ENCODE measurements at regions not wholly inside any gene's neighbourhood (a gene's known extent, or its start where the extent isn't known, plus 50 kb on each side); places are given as distances from the start of the nearest gene placed in this dataset.

DNA sequence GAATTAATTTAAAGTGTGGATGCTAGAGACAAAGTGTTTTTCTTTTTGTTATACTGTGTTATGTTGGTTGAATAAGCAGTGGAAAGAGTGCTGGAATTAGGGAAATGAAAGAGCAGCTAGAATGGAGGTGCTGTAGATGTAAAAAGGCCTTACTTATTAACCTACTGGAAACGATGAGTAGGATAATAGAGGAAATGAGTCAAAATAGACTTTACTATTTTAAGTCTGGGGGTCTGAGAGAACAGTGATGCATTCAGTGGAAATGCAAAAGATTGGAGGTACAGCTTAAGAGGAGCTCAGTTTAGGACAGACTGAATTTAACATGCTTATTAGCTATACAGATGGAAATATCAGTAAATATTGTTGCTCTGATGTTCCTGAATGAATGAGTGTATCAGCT is 674.0 kb downstream of the OTOL1 start:
- H3K9me3 Mint-ChIP-seq, result no peaks in the 10 kb centered on the region
- H3K4me1 Mint-ChIP-seq (ENCODE audit: unreplicated experiment), result no peaks in the 10 kb centered on the region
- H3K27me3 Mint-ChIP-seq, result no peaks in the 10 kb centered on the region
- no peak overlapping the region for H3K4me3 Mint-ChIP-seq
- TF ChIP-seq, protein P1, sequence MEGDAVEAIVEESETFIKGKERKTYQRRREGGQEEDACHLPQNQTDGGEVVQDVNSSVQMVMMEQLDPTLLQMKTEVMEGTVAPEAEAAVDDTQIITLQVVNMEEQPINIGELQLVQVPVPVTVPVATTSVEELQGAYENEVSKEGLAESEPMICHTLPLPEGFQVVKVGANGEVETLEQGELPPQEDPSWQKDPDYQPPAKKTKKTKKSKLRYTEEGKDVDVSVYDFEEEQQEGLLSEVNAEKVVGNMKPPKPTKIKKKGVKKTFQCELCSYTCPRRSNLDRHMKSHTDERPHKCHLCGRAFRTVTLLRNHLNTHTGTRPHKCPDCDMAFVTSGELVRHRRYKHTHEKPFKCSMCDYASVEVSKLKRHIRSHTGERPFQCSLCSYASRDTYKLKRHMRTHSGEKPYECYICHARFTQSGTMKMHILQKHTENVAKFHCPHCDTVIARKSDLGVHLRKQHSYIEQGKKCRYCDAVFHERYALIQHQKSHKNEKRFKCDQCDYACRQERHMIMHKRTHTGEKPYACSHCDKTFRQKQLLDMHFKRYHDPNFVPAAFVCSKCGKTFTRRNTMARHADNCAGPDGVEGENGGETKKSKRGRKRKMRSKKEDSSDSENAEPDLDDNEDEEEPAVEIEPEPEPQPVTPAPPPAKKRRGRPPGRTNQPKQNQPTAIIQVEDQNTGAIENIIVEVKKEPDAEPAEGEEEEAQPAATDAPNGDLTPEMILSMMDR (conservative IDR thresholded peaks at IDR 0.05), result no peak
- H3K36me3 Mint-ChIP-seq, result no peaks in the 10 kb centered on the region
- H3K27ac Mint-ChIP-seq, result no peak overlapping the region
- DNase-seq (ENCODE audit: extremely low spot score, unreplicated experiment), result no peak

DNA sequence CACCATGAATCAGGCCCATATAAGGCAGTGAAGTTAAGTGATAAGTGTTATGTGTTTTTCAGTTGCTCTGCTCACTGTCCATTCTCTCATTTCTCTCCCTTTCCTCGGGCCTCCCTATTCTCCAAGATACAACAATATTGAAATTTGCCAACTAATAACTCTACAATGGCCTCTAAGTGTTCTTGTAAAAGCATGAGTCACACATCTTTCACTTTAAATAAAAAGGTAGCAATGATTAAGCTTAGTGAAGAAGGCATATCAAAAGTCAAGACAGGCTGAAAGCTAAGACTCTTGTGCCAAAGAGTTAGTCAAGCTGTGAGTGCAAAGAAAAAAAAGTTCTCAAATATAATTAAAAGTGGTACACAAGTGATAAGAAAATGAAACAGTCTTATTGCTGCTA is 675.4 kb downstream of the OTOL1 start:
- no peaks in the 10 kb centered on the region for H3K36me3 Mint-ChIP-seq
- no peak for DNase-seq (ENCODE audit: extremely low spot score, unreplicated experiment)
- H3K9me3 Mint-ChIP-seq, result no peaks in the 10 kb centered on the region
- no peaks in the 10 kb centered on the region for H3K27me3 Mint-ChIP-seq
- TF ChIP-seq, protein P1 (conservative IDR thresholded peaks at IDR 0.05), result no peak
- H3K4me3 Mint-ChIP-seq, result no peak overlapping the region
- peaks cover 5% of the 10 kb centered on the region for H3K4me1 Mint-ChIP-seq (ENCODE audit: unreplicated experiment)
- H3K27ac Mint-ChIP-seq, result no peak overlapping the region

DNA sequence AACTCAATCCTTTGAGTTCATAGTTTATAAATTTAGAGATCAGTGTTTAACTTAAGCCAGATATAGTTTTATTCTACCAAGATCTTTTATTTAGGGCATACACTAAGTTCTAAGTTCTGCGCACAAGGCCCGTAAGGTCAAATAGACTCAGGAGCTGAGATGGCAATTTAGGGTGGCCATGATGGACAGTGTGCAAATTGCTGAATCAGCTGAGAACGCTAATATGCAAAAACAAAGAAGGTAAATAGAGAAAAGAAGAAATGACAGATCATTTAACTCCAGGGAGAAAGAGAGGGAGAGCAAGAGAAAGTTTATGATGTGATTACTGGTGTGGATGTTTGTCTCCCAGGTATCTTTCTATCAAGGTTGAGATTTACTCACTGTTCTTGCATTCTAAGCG is 678.5 kb downstream of the OTOL1 start:
- Mint-ChIP-seq H3K27me3 (no peaks in the 10 kb centered on the region), H3K9me3 (no peaks in the 10 kb centered on the region), H3K4me3 (no peak overlapping the region), H3K36me3 (no peaks in the 10 kb centered on the region), H3K27ac (no peak overlapping the region), H3K4me1 (ENCODE audit: unreplicated experiment) (peaks cover 5% of the 10 kb centered on the region)
- DNase-seq (ENCODE audit: extremely low spot score, unreplicated experiment), result no peak
- TF ChIP-seq, protein P1 (conservative IDR thresholded peaks at IDR 0.05), result no peak

DNA sequence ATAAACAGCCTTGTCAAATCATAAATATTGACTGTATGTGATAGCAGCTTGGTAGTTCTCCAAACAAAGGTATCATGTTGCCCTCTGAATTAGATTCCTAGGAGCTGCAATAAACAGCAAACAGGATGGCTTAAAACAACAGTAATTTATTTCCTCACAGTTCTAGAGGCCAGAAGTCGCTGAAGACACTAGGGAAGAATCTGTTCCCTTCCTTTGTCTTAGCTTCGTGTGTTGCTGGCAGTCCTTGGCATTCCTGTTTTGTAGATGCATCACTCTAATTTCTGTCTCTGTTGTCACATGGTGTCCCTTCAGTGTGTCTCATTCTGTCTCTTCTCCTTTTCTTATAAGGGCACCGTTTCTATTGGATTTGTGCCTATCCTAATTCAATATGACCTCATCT is 679.3 kb downstream of the OTOL1 start:
- Mint-ChIP-seq H3K9me3 (no peaks in the 10 kb centered on the region), H3K27ac (no peak overlapping the region), H3K4me3 (no peak overlapping the region), H3K36me3 (no peaks in the 10 kb centered on the region), H3K4me1 (ENCODE audit: unreplicated experiment) (peaks cover 5% of the 10 kb centered on the region), H3K27me3 (no peaks in the 10 kb centered on the region)
- TF ChIP-seq, protein P1 (conservative IDR thresholded peaks at IDR 0.05), result no peak
- no peak for DNase-seq (ENCODE audit: extremely low spot score, unreplicated experiment)

DNA sequence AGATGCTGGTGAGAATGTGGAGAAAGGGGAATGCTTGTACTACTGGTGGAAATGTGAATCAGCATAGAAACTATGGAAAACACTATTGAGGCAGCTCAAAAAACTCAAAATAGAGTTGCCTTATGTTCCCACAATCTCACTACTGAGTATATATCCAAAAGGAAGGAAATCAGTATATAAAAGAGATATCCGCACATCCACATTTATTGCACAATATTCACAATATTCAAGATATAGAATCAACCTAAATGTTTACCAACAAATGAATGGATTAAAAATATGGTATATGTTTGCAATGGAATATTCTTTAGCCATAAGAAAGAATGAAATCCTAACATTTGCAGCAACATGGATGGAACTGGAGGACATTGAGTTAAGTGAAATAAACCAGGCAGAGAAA is 686.8 kb downstream of the OTOL1 start:
- Mint-ChIP-seq H3K36me3 (no peaks in the 10 kb centered on the region), H3K27ac (no peak overlapping the region), H3K9me3 (no peaks in the 10 kb centered on the region), H3K4me1 (ENCODE audit: unreplicated experiment) (no peaks in the 10 kb centered on the region), H3K4me3 (no peak overlapping the region), H3K27me3 (no peaks in the 10 kb centered on the region)
- no peak for DNase-seq (ENCODE audit: extremely low spot score, unreplicated experiment)
- TF ChIP-seq, protein P1 (conservative IDR thresholded peaks at IDR 0.05), result no peak

Data from type B pancreatic cell (in vitro differentiated cells).